Stomach smooth muscle (tissue), 2 donors: ENCODE measurements at regions not wholly inside any gene's neighbourhood (a gene's known extent, or its start where the extent isn't known, plus 50 kb on each side); places are given as distances from the start of the nearest gene placed in this dataset.

Experiments used
- H3K27ac ChIP-seq: one replicate; pipeline ENCODE4 v1.7.0; 2013; ENCODE audit warnings: mild to moderate bottlenecking, low read length, inconsistent platforms
- H3K27me3 ChIP-seq, 2 donors: one replicate each; pipeline ENCODE4 v1.7.0; 2013; ENCODE audit warnings: low read length in 2 of 2; ENCODE audit not compliant: insufficient read depth in 2 of 2, control insufficient read depth in 1 of 2
- H3K36me3 ChIP-seq, 2 donors: one replicate each; pipeline ENCODE4 v1.7.0; 2013; ENCODE audit warnings: low read length in 2 of 2; ENCODE audit not compliant: control insufficient read depth in 2 of 2, insufficient read depth in 2 of 2
- H3K4me1 ChIP-seq: one replicate; pipeline ENCODE4 v1.7.0; 2013; ENCODE audit warnings: low read length; ENCODE audit not compliant: control insufficient read depth, insufficient read depth
- H3K4me3 ChIP-seq, 2 donors: one replicate each; pipeline ENCODE4 v1.7.0; 2013; ENCODE audit warnings: low read length in 2 of 2
- H3K9ac ChIP-seq, 2 donors: one replicate each; pipeline ENCODE4 v1.7.0; 2013; ENCODE audit warnings: low read length in 2 of 2, mild to moderate bottlenecking in 1 of 2
- H3K9me3 ChIP-seq, 2 donors: one replicate each; pipeline ENCODE4 v1.7.0; 2013; ENCODE audit warnings: low read length in 2 of 2; ENCODE audit not compliant: control insufficient read depth in 2 of 2
- donor health status: healthy.
- donor health status: Pancreatic carcinoma.

DNA sequence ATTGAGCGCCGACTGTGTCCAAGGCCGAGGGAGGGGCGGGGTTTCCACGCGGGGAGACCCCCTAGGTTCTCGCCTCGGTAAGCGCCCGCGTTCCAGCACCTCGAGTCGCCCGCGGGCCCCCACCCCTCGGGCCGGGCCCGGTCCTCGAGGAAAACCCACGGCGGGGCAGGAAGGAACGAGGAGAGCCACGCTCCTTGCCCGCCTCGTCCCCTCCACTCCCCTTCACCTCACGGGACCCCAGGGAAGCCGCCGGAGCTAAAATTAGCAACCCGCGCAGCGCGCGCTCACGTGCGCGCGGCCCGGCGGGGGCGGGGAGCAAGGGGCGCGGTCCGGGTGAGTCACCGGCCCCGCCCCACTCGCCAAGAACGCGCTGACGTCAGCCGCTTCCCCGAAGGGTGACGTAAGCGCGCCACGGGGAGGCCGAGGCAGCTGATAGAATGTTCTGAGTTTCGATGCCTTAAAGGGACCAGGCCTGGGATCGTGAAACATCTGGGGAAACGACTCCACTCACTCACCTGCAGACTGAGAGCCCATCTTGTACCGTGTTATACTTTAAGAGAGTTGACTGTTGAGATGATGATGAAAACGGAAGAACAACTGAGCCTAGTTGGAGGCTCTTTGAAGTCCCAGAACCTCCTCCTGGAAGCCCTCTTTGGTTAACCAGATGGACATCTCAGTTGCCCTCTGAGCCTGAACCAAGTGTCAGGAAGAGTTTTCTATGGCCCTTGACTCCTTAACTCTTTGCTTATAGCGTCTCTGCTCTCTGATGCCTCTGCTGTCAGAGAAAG, 49.7 kb upstream of the ATF3 start:
- H3K27me3 ChIP-seq, result no peaks in the 10 kb centered on the region
- H3K9ac ChIP-seq, result peak overlapping the region; percentile 66 to 78
- no peaks in the 10 kb centered on the region for H3K36me3 ChIP-seq
- H3K27ac ChIP-seq, result peak overlapping the region; percentile 75
- peaks cover 16% of the 10 kb centered on the region for H3K4me1 ChIP-seq
- no peaks in the 10 kb centered on the region for H3K9me3 ChIP-seq
- peak overlapping the region; percentile 57 to 81 for H3K4me3 ChIP-seq
